ENCODE measurements at regions not wholly inside any gene's neighbourhood (a gene's known extent, or its start where the extent isn't known, plus 50 kb on each side); places are given as distances from the start of the nearest gene placed in this dataset.
"Not testable (repeated sequence)": the region's sequence is repeated elsewhere in the genome, so short reads cannot be mapped to it uniquely, and the experiment has no call there.

- peak in 15 of 56 donors; percentile 1 to 35 (median 5) for DNase-seq
These were observed 102.1 kb upstream of the TMTC4 start for GRCh38 chr13:100776686-100777085.

- no peak for DNase-seq
These were observed 99.5 kb upstream of the TMTC4 start for GRCh38 chr13:100773923-100774663.

DNA sequence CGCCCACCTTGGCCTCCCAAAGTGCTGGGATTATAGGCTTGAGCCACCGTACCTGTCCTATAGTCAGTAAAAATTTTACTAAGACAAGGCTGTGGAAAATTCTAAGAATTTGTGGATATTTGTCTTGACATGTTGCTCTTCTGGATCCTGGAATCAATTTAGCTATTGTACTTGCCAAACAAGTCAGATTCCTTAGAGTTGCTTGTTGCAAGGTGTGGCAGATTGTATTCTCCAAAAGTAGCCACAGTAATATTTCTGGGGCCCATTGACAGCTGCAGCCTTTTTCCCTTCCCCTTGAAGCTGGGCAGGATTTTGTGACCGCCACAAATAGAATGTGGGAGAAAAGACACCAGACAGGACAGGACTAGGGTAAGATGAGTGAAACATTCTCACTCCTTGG lies 98.8 kb upstream of the TMTC4 start:
- no peak for DNase-seq

DNA sequence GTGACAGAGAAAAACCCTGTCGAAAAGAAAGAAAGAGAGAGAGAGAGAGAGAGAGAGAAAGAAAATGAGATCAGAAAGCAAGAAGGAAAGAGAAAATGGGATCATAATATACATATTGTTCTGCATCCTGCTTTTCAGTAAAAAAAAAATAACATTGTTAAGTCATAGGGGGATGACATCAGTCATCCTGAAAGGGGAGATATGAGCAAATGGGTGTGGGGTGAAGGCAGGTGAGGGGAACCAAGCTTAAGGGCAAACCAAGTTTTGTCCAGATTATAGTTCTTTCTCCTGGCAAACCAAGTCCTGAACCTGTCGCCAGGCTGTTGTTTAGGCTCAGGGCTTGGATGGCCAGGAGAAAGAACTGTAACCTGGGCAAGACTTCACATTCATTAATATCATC lies 92.6 kb upstream of the TMTC4 start:
- no peak for DNase-seq

DNA sequence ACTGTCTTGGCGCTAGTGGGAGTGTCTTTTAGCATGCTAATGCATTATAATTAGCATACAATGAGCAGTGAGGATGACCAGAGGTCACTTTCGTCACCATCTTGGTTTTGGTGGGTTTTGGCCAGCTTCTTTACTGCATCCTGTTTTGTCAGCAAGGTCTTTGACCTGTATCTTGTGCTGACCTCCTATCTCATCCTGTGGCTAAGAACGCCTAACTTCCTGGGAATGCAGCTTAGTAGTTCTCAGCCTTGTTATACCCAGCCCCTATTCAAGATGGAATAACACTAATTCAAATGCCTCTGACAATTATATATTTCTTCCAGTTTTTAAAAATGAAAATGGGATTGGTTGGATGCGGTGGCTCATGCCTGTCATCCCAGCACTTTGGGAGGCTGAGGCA lies 92.0 kb upstream of the TMTC4 start:
- not testable (repeated sequence) for DNase-seq

GRCh38 chr13:100764937-100765336 lies 90.3 kb upstream of the TMTC4 start:
- no peak for DNase-seq

GRCh38 chr13:100762126-100762525 lies 87.5 kb upstream of the TMTC4 start:
- not testable (repeated sequence) for DNase-seq

DNA sequence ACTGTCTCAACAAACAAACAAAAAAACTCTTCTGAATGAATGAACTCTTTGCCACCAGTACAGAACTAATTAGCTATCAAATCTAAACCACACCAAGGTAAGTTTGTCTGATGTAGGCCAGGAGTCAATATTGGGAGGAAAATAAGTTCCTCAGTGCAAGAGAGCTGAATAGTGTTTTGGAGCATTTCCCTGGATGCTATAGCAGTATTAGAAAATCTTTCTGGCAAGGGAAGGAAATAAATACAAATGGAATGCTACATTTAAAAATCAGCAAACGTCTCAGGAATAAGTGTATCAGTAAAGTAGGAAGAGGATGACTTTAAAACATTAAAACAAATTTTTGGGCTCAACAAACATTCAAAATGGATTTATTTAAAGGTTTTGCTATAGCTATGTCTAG lies 81.3 kb upstream of the TMTC4 start:
- no peak for DNase-seq

DNA sequence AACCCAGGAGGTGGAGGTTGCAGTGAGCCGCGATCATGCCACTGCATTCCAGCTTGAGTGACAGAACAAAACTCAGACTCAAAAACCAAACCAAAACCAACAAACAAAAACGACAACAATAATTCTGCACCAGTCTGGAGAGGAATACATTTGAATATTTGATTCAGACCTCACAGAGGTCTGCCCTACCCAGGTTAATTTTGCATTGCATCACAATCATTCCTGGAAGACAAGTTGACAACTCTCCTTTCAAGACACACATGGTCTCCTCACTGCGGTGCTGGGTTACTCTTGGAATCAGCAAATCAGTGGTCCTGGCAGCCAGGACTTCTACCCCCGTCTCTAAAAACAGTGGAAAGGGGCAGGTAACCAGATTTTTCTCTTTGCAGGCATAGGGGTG lies 79.9 kb upstream of the TMTC4 start:
- no peak for DNase-seq

DNA sequence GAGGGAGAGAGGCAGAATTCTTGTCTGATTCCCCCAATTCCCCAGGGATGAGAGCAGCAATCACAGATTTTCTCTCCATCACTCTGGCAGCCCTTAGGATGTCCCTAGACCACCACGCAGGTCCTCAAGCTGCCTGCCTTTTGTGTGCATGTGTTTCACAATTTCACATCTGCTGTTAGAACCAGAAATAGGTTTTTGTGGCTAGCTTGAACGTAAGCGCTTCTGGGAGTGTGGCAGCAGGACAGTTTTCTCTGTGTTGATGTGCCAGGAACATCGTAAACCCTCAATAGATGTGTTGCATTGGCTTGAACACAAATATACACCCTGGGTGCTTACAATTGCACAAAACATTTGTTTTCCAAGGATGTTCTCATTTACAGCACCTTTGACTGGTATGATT lies 78.8 kb upstream of the TMTC4 start:
- no peak for DNase-seq

- peak in 23 of 56 donors; percentile 2 to 34 (median 15) for DNase-seq
These were observed 77.2 kb upstream of the TMTC4 start for GRCh38 chr13:100751826-100752225.

- DNase-seq = no peak
These were observed 72.5 kb upstream of the TMTC4 start for GRCh38 chr13:100746953-100747683.

- DNase-seq = no peak
These were observed 63.7 kb upstream of the TMTC4 start for GRCh38 chr13:100738176-100738855.

DNA sequence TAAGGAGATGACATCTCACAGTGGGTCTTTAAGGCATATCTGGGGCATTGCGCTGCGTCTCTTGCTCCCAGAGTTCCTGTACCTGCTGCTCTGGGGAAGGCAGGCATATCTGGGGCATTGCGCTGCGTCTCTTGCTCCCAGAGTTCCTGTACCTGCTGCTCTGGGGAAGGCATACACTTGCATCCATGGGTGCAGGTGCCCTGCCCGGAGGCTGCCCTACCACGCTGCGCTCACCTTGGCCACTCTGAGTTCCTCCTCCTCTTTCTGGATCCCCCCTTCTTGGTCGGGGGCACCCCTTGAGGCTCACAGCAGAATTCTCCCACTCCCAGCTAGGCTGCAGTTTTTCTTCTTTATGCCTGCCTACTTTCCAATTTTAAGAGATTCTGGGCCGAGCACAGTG lies 60.9 kb upstream of the TMTC4 start:
- no peak for DNase-seq

DNA sequence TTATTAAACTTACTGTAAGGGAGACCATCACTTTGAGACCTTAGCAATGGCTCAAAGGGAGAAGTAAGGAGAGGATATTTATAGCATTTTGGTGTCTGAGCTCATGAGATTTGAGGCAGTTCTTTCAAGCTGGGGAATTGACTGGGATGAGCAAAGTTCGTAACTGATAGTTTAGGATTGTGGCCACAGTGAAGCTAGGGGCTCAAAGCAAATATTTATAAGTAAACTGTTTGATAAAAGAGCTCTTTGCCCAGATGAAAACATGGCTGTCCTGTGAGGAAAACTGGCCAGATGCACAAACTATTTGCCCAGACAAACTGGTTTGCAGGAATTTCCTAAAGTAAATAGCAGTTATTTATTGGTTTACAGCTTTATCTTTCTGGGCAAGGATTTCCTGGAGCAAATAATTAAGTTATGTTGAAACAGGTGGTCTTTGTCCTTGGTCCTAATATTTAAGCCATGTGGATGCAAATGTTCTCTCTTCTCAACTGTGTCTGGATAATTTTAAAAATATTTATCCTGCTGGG lies 59.7 kb upstream of the TMTC4 start:
- no peak for DNase-seq

GRCh38 chr13:100733261-100733660 lies 58.7 kb upstream of the TMTC4 start:
- no peak for DNase-seq

- no peak for DNase-seq
These were observed 53.6 kb upstream of the TMTC4 start for GRCh38 chr13:100728201-100728600.

DNA sequence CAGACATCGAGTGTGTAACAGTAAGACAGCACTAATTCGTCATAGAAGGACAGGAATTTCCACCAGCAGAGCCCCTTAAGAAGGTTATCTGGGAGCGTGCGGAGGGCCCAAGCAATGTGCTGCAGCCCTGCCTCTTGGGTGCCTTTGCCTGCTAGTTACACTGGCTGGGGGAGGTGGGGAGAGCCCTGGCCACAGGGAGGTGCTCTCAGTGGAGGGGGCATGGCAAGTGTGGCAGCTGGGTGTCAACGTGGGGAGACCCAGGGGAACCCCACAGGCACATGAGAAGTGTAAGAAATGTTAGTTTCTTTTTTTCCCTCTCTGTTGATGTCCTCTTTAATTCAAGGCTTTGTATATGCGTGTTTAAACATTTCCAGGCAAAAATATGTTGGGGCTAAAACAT lies 50.9 kb upstream of the TMTC4 start:
- no peak for DNase-seq

- no peak for DNase-seq
These were observed 50.0 kb upstream of the TMTC4 start for GRCh38 chr13:100724568-100724967.

Measured in nucleus accumbens (tissue), 56 donors.